Amygdala (tissue), 56 donors: ENCODE measurements at regions not wholly inside any gene's neighbourhood (a gene's known extent, or its start where the extent isn't known, plus 50 kb on each side); places are given as distances from the start of the nearest gene placed in this dataset.
"Not testable (repeated sequence)": the region's sequence is repeated elsewhere in the genome, so short reads cannot be mapped to it uniquely, and the experiment has no call there.

Source experiments
- DNase-seq, 56 donors: peaks; one replicate each; lab custom pipeline; 2025; lab: John Stamatoyannopoulos, UW

DNA sequence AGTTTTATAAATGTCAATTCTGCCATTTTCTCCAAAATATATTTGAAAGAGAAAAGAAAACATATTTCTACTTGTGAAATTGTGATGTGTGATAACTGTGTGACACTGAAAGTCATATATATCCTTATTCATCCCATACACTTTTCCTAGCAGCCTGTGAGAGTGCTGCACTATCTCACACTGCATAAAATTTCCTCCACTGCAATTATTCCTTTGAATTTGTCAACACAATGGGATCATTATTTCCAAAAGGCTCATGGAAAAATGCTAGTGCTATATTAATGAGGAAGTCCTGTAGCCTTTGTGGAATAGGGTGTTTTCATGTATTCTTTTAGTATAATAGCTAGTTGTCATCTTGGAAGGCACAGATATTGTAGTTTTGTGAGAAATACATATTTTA, 504.1 kb downstream of the RPL10L start:
- DNase-seq, result no peak

DNA sequence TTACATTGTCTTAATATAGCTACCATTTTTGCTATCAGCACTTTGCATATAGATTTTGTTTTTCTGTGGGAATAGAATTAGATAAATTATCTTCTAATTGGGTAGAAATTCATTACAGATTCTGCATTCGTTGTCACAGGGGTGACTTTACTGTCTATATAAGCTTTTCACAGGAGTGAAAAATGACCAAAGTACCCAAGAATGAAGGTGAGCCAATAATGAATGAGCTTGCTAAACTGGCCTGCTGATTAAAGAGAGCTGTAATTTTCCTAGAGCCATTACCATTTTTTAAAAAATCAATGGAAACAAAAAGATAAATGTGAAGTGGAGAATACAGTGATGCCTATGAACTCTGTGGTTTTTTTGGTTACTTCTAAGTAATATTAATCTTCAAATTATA, 504.6 kb downstream of the RPL10L start:
- no peak for DNase-seq

DNA sequence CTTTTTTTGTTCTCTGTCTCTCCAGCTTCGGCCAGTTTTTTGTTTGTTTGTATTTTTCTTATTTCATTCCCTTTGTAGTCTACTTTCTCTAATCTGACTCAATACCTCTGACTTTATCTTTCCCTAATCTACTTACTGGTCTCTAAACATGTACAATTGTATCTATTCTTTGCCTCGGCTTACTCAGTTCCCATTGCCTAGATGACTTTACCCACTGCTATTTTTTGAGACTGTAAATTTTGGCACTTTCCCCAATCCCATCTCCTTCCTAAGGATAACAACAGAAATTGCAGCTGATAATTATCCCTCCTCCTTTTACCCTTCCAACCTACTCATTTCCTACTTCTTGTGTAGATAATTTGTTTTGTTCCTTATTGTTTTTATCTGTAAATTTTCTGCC, 511.1 kb downstream of the RPL10L start:
- no peak for DNase-seq

DNA sequence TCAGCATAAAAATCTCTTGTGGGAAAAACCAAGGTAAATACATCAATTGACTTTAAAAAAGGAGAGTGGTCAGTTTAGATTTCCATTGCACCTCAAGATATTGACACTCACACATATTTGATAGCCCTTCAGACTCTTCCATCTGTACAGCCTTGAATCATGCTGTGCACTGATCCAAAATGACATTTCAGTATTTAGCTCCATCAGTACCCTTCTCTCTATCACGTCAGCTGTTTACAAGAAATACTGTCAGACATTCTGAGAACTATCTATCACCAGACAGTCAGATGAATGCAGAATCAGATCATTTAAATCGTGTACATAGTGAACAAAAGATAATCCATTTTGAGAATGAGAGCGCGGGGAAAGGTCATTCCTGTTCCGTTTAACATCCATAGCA, 511.9 kb downstream of the RPL10L start:
- no peak for DNase-seq

DNA sequence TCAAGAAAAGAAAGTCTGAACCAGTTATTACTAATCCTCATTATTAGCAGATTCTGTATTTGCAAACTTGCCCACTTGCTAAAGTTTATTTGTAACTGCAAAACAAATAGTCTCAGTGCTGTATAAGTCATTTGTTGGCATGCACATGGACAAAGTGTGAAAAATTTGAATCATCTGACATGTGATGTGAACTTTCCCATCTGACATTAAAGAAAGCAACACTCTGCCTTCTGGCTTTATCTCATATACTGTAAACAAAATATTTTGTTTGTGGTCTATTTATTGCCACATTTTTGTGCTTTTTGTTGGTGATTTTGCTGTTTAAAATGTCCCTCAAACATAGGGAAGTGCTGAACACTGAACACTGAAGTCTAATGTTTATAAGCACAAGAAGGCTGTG, 513.8 kb downstream of the RPL10L start:
- no peak for DNase-seq

DNA sequence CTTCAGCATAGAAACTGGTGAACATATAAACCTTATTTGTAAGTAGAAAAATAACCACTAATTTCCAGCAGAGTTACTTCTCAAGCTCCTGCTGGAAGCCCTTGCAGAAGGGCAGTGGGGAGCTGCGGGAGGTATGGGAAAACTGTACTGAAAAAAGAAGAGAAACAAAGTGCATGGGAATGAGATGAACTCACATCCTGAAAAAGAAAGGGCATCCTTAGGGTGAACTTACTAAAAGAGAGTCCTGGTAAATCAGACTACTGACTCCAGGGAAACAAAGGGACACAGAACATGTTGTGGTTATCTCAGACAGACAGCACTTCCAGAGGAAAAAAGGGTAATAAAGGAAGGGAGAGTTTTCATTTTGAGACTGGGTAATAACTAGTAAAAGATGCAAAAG, 515.1 kb downstream of the RPL10L start:
- no peak for DNase-seq

DNA sequence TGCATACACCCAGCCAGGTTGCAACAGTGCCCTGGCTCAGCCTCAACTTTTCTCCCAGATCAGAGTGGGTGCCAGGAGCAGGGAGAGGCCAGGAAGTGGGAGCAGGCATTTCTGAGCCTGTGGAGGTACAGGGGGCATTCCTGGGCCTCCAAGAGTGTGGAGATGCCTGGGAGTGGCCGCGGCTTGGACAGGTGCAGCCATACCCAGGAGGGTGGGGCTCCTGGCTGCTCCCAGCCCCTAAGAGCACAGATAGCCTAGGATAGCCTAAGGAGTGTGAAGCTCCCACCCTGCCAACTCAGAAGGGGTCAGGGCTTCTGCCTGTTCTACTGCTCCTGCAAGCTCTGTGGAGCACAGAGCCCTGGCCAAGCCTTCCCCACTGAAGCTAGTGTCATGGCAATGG, 543.4 kb downstream of the RPL10L start:
- no peak for DNase-seq

DNA sequence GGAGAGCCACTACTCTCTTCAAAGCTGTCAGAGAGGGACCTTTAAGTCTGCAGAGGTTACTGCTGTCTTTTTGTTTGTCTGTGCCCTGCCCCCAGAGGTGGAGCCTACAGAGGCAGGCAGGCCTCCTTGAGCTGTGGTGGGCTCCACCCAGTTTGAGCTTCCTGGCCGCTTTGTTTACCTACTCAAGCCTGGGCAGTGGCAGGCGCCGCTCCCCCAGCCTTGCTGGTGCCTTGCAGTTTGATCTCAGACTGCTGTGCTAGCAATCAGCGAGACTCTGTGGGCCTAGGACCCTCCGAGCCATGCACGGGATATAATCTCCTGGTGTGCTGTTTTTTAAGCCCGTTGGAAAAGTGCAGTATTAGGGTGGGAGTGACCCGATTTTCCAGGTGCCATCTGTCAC, 550.7 kb downstream of the RPL10L start:
- DNase-seq, result not testable (repeated sequence)

DNA sequence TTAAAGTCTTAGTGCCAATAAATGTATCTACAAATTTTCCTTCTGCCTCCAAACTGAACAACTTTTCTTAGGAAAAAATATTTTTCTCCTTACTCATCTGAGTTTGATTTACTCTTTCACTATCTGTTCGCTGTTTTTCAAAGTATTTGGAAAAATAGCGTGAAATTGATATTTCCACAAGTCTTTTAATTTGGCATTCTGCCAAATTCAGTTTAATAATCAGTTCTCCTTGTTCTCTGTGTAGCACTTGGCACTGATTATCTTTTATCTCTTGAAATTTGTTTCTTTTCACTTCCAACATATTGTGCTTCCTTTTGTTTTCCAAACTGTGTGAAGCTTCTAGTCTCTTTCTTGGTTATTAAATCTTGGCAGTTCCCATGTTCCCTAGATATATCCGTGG, 559.8 kb downstream of the RPL10L start:
- no peak for DNase-seq

DNA sequence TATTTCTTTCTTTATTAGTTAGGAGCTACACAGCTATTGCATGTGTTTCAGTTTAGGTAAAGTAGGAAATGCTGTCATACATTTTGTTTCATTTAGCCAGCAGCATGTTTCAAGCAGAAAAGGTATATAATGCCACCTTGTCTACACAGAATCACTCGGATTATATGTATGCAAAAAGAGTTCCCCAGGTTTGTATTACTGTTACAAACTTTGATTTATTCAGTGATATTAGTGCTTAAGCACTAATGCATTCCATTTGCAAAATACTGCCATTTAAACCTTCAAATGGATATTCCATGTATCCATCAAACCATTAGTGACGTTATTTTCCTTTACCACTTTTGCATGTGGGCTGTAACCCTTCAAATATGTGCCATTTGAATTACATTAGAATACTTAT, 564.0 kb downstream of the RPL10L start:
- DNase-seq, result no peak

DNA sequence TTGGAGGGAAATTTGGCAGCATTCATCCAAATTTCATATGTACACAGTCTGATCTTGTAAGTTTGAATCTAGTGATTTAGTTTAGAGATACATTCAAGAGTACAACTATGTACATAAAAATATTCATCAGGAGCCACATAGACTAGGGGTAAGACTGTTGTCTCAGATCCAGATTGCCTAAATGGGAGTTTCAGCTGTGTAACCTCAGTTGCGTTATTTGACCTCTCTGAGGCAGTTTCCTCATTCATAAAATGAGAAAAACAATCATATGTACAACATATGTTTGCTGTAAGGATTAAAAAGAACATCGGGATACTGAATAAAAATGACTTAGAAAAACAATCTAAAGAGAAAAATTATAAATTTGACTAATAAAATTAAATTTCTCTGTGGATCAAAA, 577.5 kb downstream of the RPL10L start:
- no peak for DNase-seq

DNA sequence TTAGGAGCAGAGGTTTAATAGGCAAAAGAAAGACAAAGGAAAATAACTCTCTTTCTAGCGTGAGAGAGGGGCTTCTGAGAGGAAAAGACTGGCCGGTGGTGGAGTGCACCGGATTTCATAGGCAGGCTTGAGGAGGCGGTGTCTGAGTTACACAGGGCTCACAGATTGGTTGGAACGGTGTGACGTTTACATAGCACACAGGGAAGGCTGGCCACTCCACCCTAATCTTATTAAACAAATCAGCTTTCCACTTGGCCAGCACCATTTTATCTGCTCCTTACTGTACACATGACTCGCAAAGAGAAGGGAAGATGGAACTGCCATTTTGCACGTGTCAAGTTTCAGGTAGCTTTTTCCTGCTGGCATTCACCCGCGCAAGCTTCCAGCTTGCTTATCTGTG, 587.7 kb downstream of the RPL10L start:
- DNase-seq, result no peak

DNA sequence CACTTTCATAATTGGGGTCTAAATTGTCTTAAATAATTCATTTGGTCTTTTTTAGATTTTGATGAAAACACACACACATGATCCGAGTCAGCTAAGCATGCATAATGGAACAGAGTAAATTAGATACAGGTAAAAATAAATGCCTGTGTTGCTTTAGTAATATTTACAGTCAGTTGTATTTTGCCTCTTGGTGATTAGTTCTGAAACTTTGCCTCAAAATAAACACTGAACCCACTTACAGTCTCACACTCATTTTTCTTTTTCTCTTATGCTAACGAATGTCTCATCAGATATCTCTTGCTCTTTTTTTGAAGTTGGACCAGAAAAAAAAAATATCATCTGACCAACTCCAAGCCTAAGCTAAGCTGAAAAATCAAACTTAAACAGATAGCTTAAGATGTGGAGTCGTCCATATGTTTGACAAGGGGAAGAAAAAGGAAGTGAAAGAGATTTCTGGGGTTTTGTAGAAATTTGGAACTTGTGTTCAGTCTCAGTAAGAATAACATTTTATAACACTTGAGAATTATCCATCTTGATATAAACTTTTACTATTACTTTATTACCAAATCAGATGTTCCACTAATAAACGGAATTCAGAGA, 592.5 kb downstream of the RPL10L start:
- no peak for DNase-seq

DNA sequence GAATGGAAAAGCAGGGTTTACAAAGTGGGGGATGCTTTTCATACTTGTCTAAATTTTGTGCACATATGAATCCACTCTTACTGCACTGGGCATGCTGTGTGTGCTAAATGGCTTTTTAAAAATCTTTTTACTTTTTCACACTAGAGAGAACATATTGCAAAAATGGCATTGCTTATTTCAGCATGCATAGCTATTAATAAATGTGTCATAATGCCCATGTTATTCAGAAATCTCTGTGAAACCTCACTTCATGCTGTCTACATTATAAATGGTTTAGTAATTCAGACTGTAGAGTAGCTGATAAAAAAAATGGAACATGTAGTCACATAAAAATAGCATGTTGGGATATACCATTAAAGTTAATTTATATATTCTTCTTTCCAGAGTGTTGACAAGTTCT, 593.8 kb downstream of the RPL10L start:
- DNase-seq, result no peak

DNA sequence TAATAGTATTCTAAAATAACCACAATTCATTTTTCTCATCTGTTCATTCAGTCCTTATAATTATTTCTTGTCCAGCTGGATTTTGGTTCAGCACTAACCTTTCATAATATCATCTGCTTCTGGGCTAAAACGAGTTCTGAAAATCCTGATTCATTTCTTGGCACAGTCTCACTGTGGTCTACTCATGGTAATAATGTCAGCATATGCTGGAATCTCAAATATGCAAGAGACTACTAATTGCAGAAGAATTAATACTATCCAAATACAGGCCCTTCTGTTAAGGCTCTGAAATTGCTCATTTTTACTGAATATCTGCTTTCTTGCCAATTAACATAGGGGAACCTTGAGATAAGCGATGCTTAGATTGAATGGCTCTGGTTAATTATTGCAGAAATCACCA, 597.1 kb downstream of the RPL10L start:
- DNase-seq, result no peak

DNA sequence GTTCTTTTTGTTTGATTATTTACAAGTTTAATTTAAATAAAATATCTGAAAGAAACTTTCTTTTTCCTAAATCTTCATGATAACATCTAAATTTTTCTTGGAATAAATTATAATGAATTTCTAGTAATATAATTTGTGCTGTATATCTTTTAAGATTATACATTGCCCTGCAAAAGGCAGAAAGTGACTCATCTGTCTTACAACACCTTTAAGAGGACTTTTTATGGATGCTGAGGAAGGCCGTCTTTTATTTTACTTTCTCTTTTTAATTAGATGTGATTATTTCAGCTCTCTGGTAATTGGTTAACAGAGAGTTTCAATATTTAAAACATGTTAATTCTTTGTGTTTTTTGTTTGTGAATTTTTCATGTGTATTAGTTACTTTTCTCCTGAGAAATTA, 598.4 kb downstream of the RPL10L start:
- no peak for DNase-seq

DNA sequence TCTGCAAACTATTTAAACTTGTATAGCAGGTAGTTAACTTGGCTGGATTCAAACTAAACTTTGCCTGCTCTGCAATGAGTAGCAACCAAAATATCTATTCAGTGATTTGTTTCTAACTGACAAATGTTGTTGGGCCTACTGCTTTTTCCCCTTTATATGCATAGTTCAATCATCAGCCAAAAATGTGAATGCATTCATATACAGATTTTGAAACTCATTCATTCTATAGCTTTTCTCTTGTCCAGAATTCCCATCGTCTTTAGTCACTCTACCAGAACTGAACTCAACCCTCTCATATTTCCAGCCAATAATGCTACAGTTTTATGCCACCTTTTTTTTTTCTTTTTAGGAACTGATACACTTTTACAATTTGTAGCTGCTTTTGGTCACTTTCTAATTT, 599.8 kb downstream of the RPL10L start:
- no peak for DNase-seq

DNA sequence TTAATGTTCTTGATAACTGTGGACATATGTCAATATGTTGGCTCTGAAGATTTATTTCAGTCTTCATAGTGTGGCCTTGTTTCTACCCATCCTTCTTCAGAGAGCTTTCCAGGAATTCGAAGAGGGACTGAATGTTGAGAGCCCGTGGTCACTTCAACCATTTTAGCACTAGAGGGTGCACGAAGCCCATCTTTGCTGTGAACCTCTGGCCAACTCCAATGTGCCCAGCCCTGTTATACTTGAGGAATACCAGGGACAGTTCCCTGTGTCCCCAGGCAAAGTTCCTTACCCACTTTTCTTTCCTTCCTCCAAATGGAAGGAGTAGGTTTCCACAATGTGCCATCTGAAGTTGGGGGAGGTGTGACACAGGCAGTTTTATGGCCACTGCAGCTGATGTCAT, 603.5 kb downstream of the RPL10L start:
- DNase-seq, result no peak

DNA sequence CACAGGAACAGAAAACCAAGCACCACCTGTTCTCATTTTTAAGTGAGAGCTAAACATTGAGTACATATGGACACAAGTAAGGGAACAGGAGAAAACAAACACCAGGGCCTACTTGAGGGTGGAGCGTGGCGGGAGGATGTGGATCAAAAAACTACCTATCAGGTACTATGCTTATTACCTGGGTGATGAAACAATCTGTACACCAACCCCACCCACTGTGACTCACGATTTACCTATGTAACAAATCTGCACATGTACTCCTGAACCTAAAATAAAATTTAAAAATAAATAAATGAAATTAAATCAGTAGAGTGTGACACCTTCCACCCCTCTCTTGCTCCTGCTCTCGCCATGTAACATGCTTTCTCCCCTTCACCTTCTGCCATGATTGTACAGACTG, 615.5 kb downstream of the RPL10L start:
- no peak for DNase-seq

DNA sequence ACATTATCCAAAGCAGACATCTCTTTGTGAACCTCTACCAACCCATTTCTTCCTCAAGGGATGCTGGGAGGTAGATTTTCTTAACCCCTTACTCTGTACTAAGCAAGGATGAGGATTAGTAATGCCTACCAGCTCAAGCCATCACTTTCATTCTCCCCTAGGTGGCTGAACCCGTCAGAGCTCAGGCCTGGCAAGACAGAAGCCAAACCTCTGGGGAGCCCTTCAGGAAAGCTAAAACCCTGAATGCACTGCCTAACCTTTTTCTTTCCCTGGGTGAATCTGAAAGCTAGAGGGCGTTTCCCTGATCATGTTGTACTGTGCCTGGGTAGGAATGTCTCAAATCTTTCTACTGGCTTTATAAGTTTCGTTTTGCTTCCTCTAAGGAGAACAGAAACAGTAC, 617.3 kb downstream of the RPL10L start:
- DNase-seq, result no peak

DNA sequence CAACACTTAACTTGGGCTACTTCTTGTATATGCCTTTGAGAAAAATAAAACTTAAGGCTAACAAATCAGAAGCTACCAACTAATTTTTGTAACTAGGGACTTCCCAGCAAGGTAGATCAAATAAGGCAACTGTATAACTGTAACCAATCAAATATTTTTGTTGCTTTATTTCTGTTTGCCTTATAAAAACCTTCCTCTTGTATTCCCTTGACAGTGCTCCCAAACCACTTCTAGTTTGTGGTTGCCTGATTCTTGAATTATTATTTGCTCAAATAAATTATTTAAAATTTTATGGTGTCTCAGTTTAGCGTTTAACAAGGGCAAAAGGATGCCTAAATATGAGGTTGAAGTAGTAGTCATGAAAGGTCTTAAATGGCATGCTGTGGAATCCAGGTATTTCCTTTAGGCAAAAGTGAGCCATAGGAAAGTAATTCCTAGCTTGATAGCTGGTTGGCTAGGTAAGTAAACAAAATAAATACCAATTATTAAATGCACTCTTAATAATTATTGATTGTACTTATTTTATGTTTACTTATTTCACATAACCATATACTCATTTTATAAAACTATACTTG, 632.6 kb downstream of the RPL10L start:
- no peak for DNase-seq

DNA sequence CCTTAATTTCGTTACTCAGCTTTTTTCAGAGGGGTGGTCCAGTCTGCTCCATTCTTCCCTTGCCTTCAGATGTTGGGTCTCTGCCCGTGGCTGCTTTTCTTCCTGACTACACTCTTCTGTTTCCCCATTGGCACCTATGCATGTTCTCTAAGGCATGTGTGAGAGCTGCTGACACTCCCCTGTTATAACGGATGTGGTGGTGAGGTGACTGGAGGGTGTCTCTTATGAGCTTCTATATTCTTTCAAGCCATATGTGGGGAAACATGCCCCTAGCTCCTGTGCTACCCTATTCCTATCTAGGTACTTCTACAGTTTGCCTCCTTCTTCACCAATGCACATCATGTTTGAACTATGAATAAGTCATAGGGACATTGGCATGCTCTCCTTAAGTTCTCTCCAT, 643.2 kb downstream of the RPL10L start:
- no peak for DNase-seq

DNA sequence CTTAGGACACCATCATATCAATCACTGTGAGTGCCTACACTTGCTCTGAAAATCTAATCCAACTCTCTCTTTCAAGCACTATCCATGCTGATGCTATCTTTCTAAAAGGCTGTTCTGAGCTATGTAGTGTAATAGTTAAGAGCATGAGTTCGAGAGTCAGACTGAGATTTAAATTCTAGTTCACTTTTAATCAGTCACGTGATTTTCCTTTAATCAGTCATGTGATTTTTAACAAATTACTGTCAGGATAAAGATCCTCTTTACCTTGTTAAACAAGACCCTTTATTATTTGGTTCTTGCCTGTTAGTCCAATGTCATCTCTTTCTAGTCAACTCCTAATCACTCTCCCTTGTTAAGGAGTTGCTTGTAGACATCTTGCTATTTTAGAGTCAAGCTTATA, 653.0 kb downstream of the RPL10L start:
- no peak for DNase-seq
